HCT116 (cell line): ENCODE measurements at regions not wholly inside any gene's neighbourhood (a gene's known extent, or its start where the extent isn't known, plus 50 kb on each side); places are given as distances from the start of the nearest gene placed in this dataset.

Source experiments
- ATAC-seq: fragments of 200-7000 bp; cut with Tn5 transposase; 2 replicates; pipeline ENCODE4 v1.9.1; 2020; ENCODE audit warnings: mild to moderate bottlenecking, moderate library complexity
- BruUV-seq: library from RNA; stranded (reverse); fragments of 400-500 nt; replicated peaks from 2 replicates; lab custom pipeline; 2021; lab: Mats Ljungman, UMichigan
- CTCF ChIA-PET: fragments of 300-600 bp; sonication (Branson Sonifier 250); formaldehyde crosslinking; loops from one replicate; lab custom pipeline; 2021; ENCODE audit warnings: antibody characterized with exemption; lab: Charles Lee
- POLR2A ChIA-PET: fragments of 300-600, 350-600 bp; sonication (Branson Sonifier 250); formaldehyde crosslinking; loops from one replicate; lab custom pipeline; 2021; ENCODE audit warnings: antibody characterized with exemption; lab: Charles Lee
- RAD21 ChIA-PET, 2 experiments: fragments of 300-600 bp; sonication (Branson Sonifier 250); formaldehyde crosslinking; loops; one replicate each; lab custom pipeline; 2023; ENCODE audit warnings: low total read pairs in 2 of 2; ENCODE audit not compliant: uncharacterized antibody in 2 of 2, unreplicated experiment in 2 of 2, low non-redundant PET in 1 of 2; lab: Charles Lee
- DNase-seq: peaks from one replicate; pipeline ENCODE4 v3.0.0-alpha.2; 2010; ENCODE audit warnings: low read depth, low spot score
- H2AFZ ChIP-seq: fragments of 200-600 bp; shearing (Covaris generic), sonication (generic); 2 replicates; pipeline ENCODE4 v1.6.1; 2017; ENCODE audit warnings: low read depth, mixed run types, mixed read lengths, antibody characterized with exemption, low read length; ENCODE audit not compliant: poor library complexity, severe bottlenecking
- H3K27ac ChIP-seq: 2 replicates; pipeline ENCODE4 v1.5.1; 2012; ENCODE audit warnings: low read depth, low read length
- H3K27me3 ChIP-seq: fragments of 200-600 bp; sonication (generic); 2 replicates; pipeline ENCODE4 v1.6.1; 2016; ENCODE audit warnings: mixed run types, low read length, mixed read lengths; ENCODE audit not compliant: insufficient read depth
- H3K36me3 ChIP-seq, 2 experiments: fragments of 200-500 bp in 1 of 2; fragments of 200-600 bp in 1 of 2; sonication (Bioruptor generic) in 1 of 2; sonication (generic) in 1 of 2; 2 replicates each; pipeline versions ENCODE4 v1.5.1 to v1.6.1; 2014 to 2016; ENCODE audit warnings: low read length in 2 of 2, inconsistent platforms in 1 of 2, mixed read lengths in 1 of 2, mixed run types in 1 of 2; ENCODE audit not compliant: insufficient read depth in 2 of 2, control insufficient read depth in 1 of 2
- H3K4me1 ChIP-seq, 2 experiments: fragments of 200-600 bp in 1 of 2; sonication (generic) in 1 of 2; 2 replicates each; pipeline versions ENCODE4 v1.5.1 to v1.6.1; 2012 to 2017; ENCODE audit warnings: low read length in 2 of 2, inconsistent platforms in 1 of 2, mild to moderate bottlenecking in 1 of 2, mixed read lengths in 1 of 2, mixed run types in 1 of 2, moderate library complexity in 1 of 2; ENCODE audit not compliant: insufficient read depth in 2 of 2, control insufficient read depth in 1 of 2
- H3K4me2 ChIP-seq: fragments of 200-600 bp; sonication (generic); 2 replicates; pipeline ENCODE4 v1.6.1; 2017; ENCODE audit warnings: mixed run types, low read length, mixed read lengths
- H3K4me3 ChIP-seq, 2 experiments: fragments of 200-600 bp in 1 of 2; sonication (generic) in 1 of 2; replicated peaks in 1 of 2; 2 replicates each; pipeline ENCODE4 v1.5.1; 2011 to 2016; ENCODE audit warnings: low read length in 2 of 2, control low read depth in 1 of 2, low read depth in 1 of 2, mild to moderate bottlenecking in 1 of 2, mixed read lengths in 1 of 2, mixed run types in 1 of 2
- H3K79me2 ChIP-seq: fragments of 200-600 bp; sonication (generic); 2 replicates; pipeline ENCODE4 v1.6.1; 2017; ENCODE audit warnings: mild to moderate bottlenecking, mixed run types, low read length, moderate library complexity, mixed read lengths; ENCODE audit not compliant: insufficient read depth
- H3K9ac ChIP-seq: fragments of 200-600 bp; sonication (generic); 2 replicates; pipeline ENCODE4 v1.6.1; 2016; ENCODE audit warnings: low read length, mixed read lengths
- H3K9me2 ChIP-seq: fragments of 200-600 bp; sonication (generic), shearing (Covaris generic); 2 replicates; pipeline ENCODE4 v1.6.1; 2017; ENCODE audit warnings: mixed run types, mild to moderate bottlenecking, moderate library complexity; ENCODE audit not compliant: insufficient read depth
- H3K9me3 ChIP-seq, 2 experiments: fragments of 200-500 bp in 1 of 2; fragments of 200-600 bp in 1 of 2; sonication (Bioruptor generic) in 1 of 2; sonication (generic) in 1 of 2; 2 replicates each; pipeline ENCODE4 v1.6.1; 2014 to 2017; ENCODE audit warnings: low read length in 2 of 2, mixed read lengths in 2 of 2, inconsistent platforms in 1 of 2, low read depth in 1 of 2, mild to moderate bottlenecking in 1 of 2, mixed run types in 1 of 2, moderate library complexity in 1 of 2; ENCODE audit not compliant: control insufficient read depth in 1 of 2, insufficient read depth in 1 of 2
- H4K20me1 ChIP-seq: fragments of 200-600 bp; sonication (generic), shearing (Covaris generic); 2 replicates; pipeline ENCODE4 v1.6.1; 2017; ENCODE audit warnings: mixed run types, mild to moderate bottlenecking, moderate library complexity; ENCODE audit not compliant: insufficient read depth
- EGR1 ChIP-seq: IDR thresholded peaks from 2 replicates; pipeline ENCODE4 v1.6.1; 2012; ENCODE audit warnings: low read depth
- ELF1 ChIP-seq: IDR thresholded peaks from 2 replicates; pipeline ENCODE4 v1.6.1; 2012; ENCODE audit warnings: low read depth, borderline replicate concordance
- EZH2 ChIP-seq: fragments of 200-600 bp; sonication (generic); IDR thresholded peaks from 2 replicates; pipeline ENCODE4 v1.6.1; 2017; ENCODE audit warnings: antibody characterized with exemption, mixed run types
- FOSL1 ChIP-seq: IDR thresholded peaks from 2 replicates; pipeline ENCODE4 v1.6.1; 2012; ENCODE audit warnings: low read depth
- JUND ChIP-seq: IDR thresholded peaks from 2 replicates; pipeline ENCODE4 v1.6.1; 2012
- POLR2AphosphoS5 ChIP-seq: IDR thresholded peaks from 2 replicates; pipeline ENCODE4 v1.6.1; 2011; ENCODE audit warnings: mild to moderate bottlenecking, low read depth, low read length, moderate library complexity
- SP1 ChIP-seq: IDR thresholded peaks from 2 replicates; pipeline ENCODE4 v1.6.1; 2012; ENCODE audit warnings: low read depth
- YY1 ChIP-seq: IDR thresholded peaks from 2 replicates; pipeline ENCODE4 v1.6.1; 2011; ENCODE audit warnings: low read length, low read depth, moderate library complexity, mild to moderate bottlenecking; ENCODE audit not compliant: insufficient replicate concordance; ENCODE audit errors: extremely low read depth
- ZFX ChIP-seq: fragments of 450-650 bp; IDR thresholded peaks from 2 replicates; pipeline ENCODE4 v1.6.1; 2017
- intact Hi-C: fragments of 100-400 bp; cut with micrococcal nuclease; formaldehyde crosslinking; loops from 2 replicates; pipeline ENCODE4 v1.10.0; 2022
- TF ChIP-seq, protein P1 (sequence below): IDR thresholded peaks from 2 replicates; pipeline ENCODE4 v1.6.1; 2012
- TF ChIP-seq, protein P2 (sequence below): IDR thresholded peaks from 2 replicates; pipeline ENCODE4 v1.6.1; 2011; ENCODE audit warnings: mild to moderate bottlenecking, low read length, moderate library complexity; ENCODE audit not compliant: insufficient replicate concordance; ENCODE audit errors: extremely low read depth
- TF ChIP-seq, protein P3 (sequence below), 3 experiments: fragments of 200-600 bp in 1 of 3; sonication (generic) in 1 of 3; IDR thresholded peaks in 2 of 3; conservative IDR thresholded peaks in 1 of 3; 2 replicates each; pipeline ENCODE4 v1.5.1; 2012 to 2017; ENCODE audit warnings: low read depth in 2 of 3, low read length in 2 of 3, antibody characterized with exemption in 1 of 3, borderline replicate concordance in 1 of 3, control low read depth in 1 of 3, mild to moderate bottlenecking in 1 of 3, mixed read lengths in 1 of 3, mixed run types in 1 of 3, moderate library complexity in 1 of 3; ENCODE audit not compliant: insufficient read depth in 1 of 3

DNA sequence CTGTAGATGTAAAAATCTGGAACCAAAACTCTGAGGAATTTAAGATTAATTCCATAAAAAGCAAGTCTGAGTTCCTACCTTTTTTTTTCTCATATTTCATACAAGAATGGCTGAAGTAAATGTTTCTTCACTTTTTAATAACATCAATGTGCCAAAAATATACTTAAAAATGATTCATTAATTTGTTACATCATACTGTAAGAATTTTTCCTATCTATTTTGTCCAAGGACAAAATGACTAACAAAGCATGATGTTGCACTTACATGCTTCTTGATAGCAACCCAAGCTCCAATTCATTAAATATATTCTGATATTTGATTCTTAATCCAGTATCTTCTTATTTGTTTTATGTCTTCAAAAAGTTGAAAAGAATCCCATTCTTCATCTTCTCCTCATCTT lies 988.3 kb downstream of the TLE1 start:
- Histone ChIP-seq H3K4me3 (no peak overlapping the region), H3K79me2 (no peaks in the 10 kb centered on the region), H3K27ac (no peak overlapping the region), H3K27me3 (no peaks in the 10 kb centered on the region), H3K9me2 (no peaks in the 10 kb centered on the region), H4K20me1 (no peaks in the 10 kb centered on the region), H3K9me3 (peaks cover 9 to 13% of the 10 kb centered on the region in 2 experiments; a peak in 2 of 4 replicates), H3K4me2 (no peak overlapping the region), H3K4me1 (no peaks in the 10 kb centered on the region), H2AFZ (no peak overlapping the region), H3K9ac (no peak overlapping the region), H3K36me3 (no peaks in the 10 kb centered on the region)
- intact Hi-C loops, result no loop called here
- ChIA-PET RAD21 (no interaction called here), POLR2A (no interaction called here), CTCF (no interaction called here)
- no peak for ATAC-seq
- TF ChIP-seq YY1 (no peak), POLR2AphosphoS5 (no peak), FOSL1 (no peak), SP1 (no peak), ZFX (no peak), JUND (no peak), ELF1 (no peak), EZH2 (no peak), EGR1 (no peak)
- TF ChIP-seq, protein P1, sequence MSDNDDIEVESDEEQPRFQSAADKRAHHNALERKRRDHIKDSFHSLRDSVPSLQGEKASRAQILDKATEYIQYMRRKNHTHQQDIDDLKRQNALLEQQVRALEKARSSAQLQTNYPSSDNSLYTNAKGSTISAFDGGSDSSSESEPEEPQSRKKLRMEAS, result no peak
- TF ChIP-seq, protein P2, sequence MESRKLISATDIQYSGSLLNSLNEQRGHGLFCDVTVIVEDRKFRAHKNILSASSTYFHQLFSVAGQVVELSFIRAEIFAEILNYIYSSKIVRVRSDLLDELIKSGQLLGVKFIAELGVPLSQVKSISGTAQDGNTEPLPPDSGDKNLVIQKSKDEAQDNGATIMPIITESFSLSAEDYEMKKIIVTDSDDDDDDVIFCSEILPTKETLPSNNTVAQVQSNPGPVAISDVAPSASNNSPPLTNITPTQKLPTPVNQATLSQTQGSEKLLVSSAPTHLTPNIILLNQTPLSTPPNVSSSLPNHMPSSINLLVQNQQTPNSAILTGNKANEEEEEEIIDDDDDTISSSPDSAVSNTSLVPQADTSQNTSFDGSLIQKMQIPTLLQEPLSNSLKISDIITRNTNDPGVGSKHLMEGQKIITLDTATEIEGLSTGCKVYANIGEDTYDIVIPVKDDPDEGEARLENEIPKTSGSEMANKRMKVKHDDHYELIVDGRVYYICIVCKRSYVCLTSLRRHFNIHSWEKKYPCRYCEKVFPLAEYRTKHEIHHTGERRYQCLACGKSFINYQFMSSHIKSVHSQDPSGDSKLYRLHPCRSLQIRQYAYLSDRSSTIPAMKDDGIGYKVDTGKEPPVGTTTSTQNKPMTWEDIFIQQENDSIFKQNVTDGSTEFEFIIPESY, result no peak
- TF ChIP-seq, protein P3, sequence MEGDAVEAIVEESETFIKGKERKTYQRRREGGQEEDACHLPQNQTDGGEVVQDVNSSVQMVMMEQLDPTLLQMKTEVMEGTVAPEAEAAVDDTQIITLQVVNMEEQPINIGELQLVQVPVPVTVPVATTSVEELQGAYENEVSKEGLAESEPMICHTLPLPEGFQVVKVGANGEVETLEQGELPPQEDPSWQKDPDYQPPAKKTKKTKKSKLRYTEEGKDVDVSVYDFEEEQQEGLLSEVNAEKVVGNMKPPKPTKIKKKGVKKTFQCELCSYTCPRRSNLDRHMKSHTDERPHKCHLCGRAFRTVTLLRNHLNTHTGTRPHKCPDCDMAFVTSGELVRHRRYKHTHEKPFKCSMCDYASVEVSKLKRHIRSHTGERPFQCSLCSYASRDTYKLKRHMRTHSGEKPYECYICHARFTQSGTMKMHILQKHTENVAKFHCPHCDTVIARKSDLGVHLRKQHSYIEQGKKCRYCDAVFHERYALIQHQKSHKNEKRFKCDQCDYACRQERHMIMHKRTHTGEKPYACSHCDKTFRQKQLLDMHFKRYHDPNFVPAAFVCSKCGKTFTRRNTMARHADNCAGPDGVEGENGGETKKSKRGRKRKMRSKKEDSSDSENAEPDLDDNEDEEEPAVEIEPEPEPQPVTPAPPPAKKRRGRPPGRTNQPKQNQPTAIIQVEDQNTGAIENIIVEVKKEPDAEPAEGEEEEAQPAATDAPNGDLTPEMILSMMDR (IDR thresholded peaks at IDR 0.05 in 2 of 3, conservative IDR thresholded peaks at IDR 0.05 in 1 of 3; ENCODE audit: borderline replicate concordance in 1 of 3, insufficient read depth in 1 of 3, low read depth in 2 of 3, low read length in 2 of 3), result no peak
- BruUV-seq, result no TSS peak
- no peak for DNase-seq
